Trophoblast cell (in vitro differentiated cells and primary cell): ENCODE measurements at regions not wholly inside any gene's neighbourhood (a gene's known extent, or its start where the extent isn't known, plus 50 kb on each side); places are given as distances from the start of the nearest gene placed in this dataset.

Experiments
- DNase-seq, 2 donors: peaks; one replicate each; pipeline ENCODE4 v3.0.0-alpha.2; 2016
- H2AFZ ChIP-seq: 2 replicates; pipeline ENCODE4 v1.6.1; 2013; ENCODE audit warnings: low read length, moderate library complexity, mild to moderate bottlenecking; ENCODE audit not compliant: insufficient read depth, poor library complexity
- H2AK5ac ChIP-seq: 2 replicates; pipeline ENCODE4 v1.6.1; 2013; ENCODE audit warnings: mild to moderate bottlenecking, low read length
- H2BK120ac ChIP-seq: 2 replicates; pipeline ENCODE4 v1.6.1; 2013; ENCODE audit warnings: low read length, mild to moderate bottlenecking, moderate library complexity; ENCODE audit not compliant: insufficient read depth, poor library complexity
- H2BK12ac ChIP-seq: 2 replicates; pipeline ENCODE4 v1.6.1; 2013; ENCODE audit warnings: mild to moderate bottlenecking, low read length, moderate library complexity
- H2BK5ac ChIP-seq: 2 replicates; pipeline ENCODE4 v1.6.1; 2013; ENCODE audit warnings: low read length, low read depth, moderate library complexity, mild to moderate bottlenecking; ENCODE audit not compliant: poor library complexity
- H3K14ac ChIP-seq: 2 replicates; pipeline ENCODE4 v1.6.1; 2013; ENCODE audit warnings: mild to moderate bottlenecking, low read length
- H3K18ac ChIP-seq: 2 replicates; pipeline ENCODE4 v1.6.1; 2013; ENCODE audit warnings: mild to moderate bottlenecking, low read length
- H3K23ac ChIP-seq: 2 replicates; pipeline ENCODE4 v1.6.1; 2013; ENCODE audit warnings: low read length
- H3K27ac ChIP-seq: 2 replicates; pipeline ENCODE4 v1.5.1; 2013; ENCODE audit warnings: low read depth, mild to moderate bottlenecking, inconsistent platforms, low read length, moderate library complexity
- H3K27me3 ChIP-seq: 2 replicates; pipeline ENCODE4 v1.6.1; 2013; ENCODE audit warnings: inconsistent platforms, mild to moderate bottlenecking, low read length, moderate library complexity; ENCODE audit not compliant: insufficient read depth
- H3K36me3 ChIP-seq, 2 experiments: 1 replicate in 1 of 2; 2 replicates in 1 of 2; pipeline ENCODE4 v1.6.1; 2013; ENCODE audit warnings: low read length in 2 of 2, mild to moderate bottlenecking in 2 of 2, moderate library complexity in 1 of 2; ENCODE audit not compliant: insufficient read depth in 2 of 2, control insufficient read depth in 1 of 2
- H3K4ac ChIP-seq: 2 replicates; pipeline ENCODE4 v1.6.1; 2013; ENCODE audit warnings: low read depth, mild to moderate bottlenecking, low read length, moderate library complexity
- H3K4me1 ChIP-seq, 2 experiments: 1 replicate in 1 of 2; 2 replicates in 1 of 2; pipeline ENCODE4 v1.6.1; 2013; ENCODE audit warnings: low read length in 2 of 2, mild to moderate bottlenecking in 2 of 2, moderate library complexity in 1 of 2; ENCODE audit not compliant: insufficient read depth in 2 of 2, control insufficient read depth in 1 of 2
- H3K4me2 ChIP-seq: 2 replicates; pipeline ENCODE4 v1.6.1; 2013; ENCODE audit warnings: inconsistent platforms, mild to moderate bottlenecking, low read length, moderate library complexity
- H3K4me3 ChIP-seq: 2 replicates; pipeline ENCODE4 v1.5.1; 2013; ENCODE audit warnings: mild to moderate bottlenecking, low read depth, low read length, inconsistent platforms
- H3K79me1 ChIP-seq: one replicate; pipeline ENCODE4 v1.6.1; 2013; ENCODE audit warnings: low read length
- H3K79me2 ChIP-seq: 2 replicates; pipeline ENCODE4 v1.6.1; 2013; ENCODE audit warnings: low read length, mild to moderate bottlenecking; ENCODE audit not compliant: control insufficient read depth, insufficient read depth, poor library complexity
- H3K9ac ChIP-seq: 2 replicates; pipeline ENCODE4 v1.6.1; 2013; ENCODE audit warnings: mild to moderate bottlenecking, low read length
- H3K9me3 ChIP-seq: 2 replicates; pipeline ENCODE4 v1.6.1; 2013; ENCODE audit warnings: low read depth, mild to moderate bottlenecking, control low read depth, inconsistent platforms, low read length; ENCODE audit not compliant: insufficient read depth
- H4K12ac ChIP-seq: 2 replicates; pipeline ENCODE4 v1.6.1; 2013; ENCODE audit warnings: low read depth, mild to moderate bottlenecking, low read length, moderate library complexity
- H4K8ac ChIP-seq: 2 replicates; pipeline ENCODE4 v1.6.1; 2013; ENCODE audit warnings: low read depth, mild to moderate bottlenecking, low read length, moderate library complexity
- H4K91ac ChIP-seq: one replicate; pipeline ENCODE4 v1.6.1; 2013; ENCODE audit warnings: low read depth, mild to moderate bottlenecking, low read length, moderate library complexity
- WGBS: extraction: QIAGEN DNeasy Blood & Tissue Kit; methylation state at CpG from one replicate; pipeline ENCODE4 v1.1.7; 2013; ENCODE audit warnings: missing lambda C conversion rate; ENCODE audit not compliant: insufficient read length, insufficient coverage; ENCODE audit errors: extremely low coverage; 5-methylcytosine and 5-hydroxymethylcytosine counted together

DNA sequence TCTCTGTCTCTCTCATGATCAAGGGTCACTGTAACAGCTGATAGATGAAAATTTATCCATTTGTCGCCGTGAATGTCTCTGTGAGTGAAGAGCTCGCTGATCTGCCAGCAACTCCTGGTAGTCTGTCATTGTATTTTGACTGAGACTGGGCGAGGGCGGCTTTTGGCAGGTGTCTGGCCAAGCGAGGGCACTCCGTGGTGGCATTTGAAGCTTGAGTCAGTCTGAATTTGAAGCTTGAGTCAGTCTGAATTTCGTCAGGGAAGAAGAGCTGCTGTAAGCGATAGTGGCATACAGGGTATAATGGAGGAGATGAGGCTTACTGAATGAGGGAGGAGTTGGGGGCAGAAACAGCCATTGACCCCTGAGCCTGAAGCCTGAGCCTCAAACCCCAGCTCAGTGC lies 56.8 kb upstream of the FAM181A start:
- DNase-seq = no peak
- H3K4me1 ChIP-seq = no peaks in the 10 kb centered on the region
- no peaks in the 10 kb centered on the region for H3K79me1 ChIP-seq
- no peak overlapping the region for H3K27ac ChIP-seq
- H3K4ac ChIP-seq = no peak overlapping the region
- H2BK5ac ChIP-seq = no peak overlapping the region
- no peaks in the 10 kb centered on the region for H3K36me3 ChIP-seq
- H3K23ac ChIP-seq = no peak overlapping the region
- WGBS = no CpG with 5 or more reads among the region's 9 CpGs
- no peaks in the 10 kb centered on the region for H3K27me3 ChIP-seq
- H3K4me2 ChIP-seq = no peak overlapping the region
- H2AK5ac ChIP-seq = no peak overlapping the region
- no peak overlapping the region for H3K14ac ChIP-seq
- H4K91ac ChIP-seq = no peak overlapping the region
- no peak overlapping the region for H4K12ac ChIP-seq
- no peak overlapping the region for H3K9ac ChIP-seq
- no peak overlapping the region for H2AFZ ChIP-seq
- H3K79me2 ChIP-seq = no peaks in the 10 kb centered on the region
- no peak overlapping the region for H2BK12ac ChIP-seq
- H2BK120ac ChIP-seq = no peak overlapping the region
- H3K4me3 ChIP-seq = no peak overlapping the region
- no peak overlapping the region for H3K18ac ChIP-seq
- no peak overlapping the region for H4K8ac ChIP-seq
- peaks cover 2% of the 10 kb centered on the region for H3K9me3 ChIP-seq

DNA sequence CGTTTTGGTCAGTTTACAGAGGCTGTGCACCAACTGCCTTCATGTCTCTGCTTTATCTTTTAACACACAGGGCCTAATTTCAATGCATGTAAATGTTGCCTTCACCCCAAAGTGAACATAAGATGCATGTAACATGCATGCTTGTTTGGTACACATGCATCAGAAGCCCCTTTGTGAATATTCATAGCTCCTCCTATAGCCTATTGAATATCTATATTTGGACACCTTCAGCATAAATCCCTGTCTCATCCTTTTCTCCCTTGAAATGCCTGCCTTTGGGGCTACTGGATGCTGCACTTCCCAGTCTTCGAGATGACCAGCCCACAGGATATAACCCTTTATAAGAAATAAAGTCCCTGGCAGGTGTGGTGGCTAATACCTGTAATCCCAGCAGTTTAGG lies 57.7 kb upstream of the FAM181A start:
- Histone ChIP-seq H2BK120ac (no peak overlapping the region), H3K4me2 (no peak overlapping the region), H3K79me1 (no peaks in the 10 kb centered on the region), H2BK12ac (no peak overlapping the region), H3K4ac (no peak overlapping the region), H3K14ac (no peak overlapping the region), H3K18ac (no peak overlapping the region), H3K23ac (no peak overlapping the region), H2AFZ (no peak overlapping the region), H4K12ac (no peak overlapping the region), H3K27me3 (no peaks in the 10 kb centered on the region), H2BK5ac (no peak overlapping the region), H4K91ac (no peak overlapping the region), H3K36me3 (no peaks in the 10 kb centered on the region), H2AK5ac (no peak overlapping the region), H3K9me3 (peaks cover 2% of the 10 kb centered on the region), H3K79me2 (no peaks in the 10 kb centered on the region), H3K4me3 (no peak overlapping the region), H3K27ac (no peak overlapping the region), H3K9ac (no peak overlapping the region), H4K8ac (no peak overlapping the region), H3K4me1 (no peaks in the 10 kb centered on the region)
- no CpG with 5 or more reads among the region's 2 CpGs for WGBS
- no peak for DNase-seq

DNA sequence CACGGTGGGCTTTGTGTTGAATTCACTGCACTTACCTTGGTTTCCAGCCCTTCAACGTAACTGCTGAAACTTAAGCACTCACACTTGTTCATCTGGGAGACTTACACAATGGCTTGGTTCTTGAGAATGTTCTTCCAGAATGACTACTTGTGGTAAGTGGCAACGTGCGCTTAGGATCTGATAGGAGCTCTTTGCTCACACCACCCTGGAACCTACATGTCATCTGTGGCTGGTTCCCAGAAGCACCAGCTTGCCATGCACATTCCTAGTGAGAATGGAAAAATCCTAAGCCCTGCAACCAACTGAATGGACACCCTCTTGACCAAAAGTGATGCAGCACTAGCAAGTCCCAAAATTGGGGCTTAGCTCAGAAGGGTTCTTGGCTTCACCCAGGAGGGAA lies 59.0 kb upstream of the FAM181A start:
- Histone ChIP-seq H3K4me2 (no peak overlapping the region), H3K79me1 (no peaks in the 10 kb centered on the region), H4K12ac (no peak overlapping the region), H2BK120ac (no peak overlapping the region), H3K4me1 (no peaks in the 10 kb centered on the region), H4K8ac (no peak overlapping the region), H3K79me2 (no peaks in the 10 kb centered on the region), H2BK5ac (no peak overlapping the region), H3K4ac (no peak overlapping the region), H3K9ac (no peak overlapping the region), H3K9me3 (peaks cover 3% of the 10 kb centered on the region), H3K4me3 (no peak overlapping the region), H4K91ac (no peak overlapping the region), H2BK12ac (no peak overlapping the region), H3K27me3 (no peaks in the 10 kb centered on the region), H3K23ac (no peak overlapping the region), H3K14ac (no peak overlapping the region), H3K36me3 (no peaks in the 10 kb centered on the region), H3K27ac (no peak overlapping the region), H2AFZ (no peak overlapping the region), H2AK5ac (no peak overlapping the region), H3K18ac (no peak overlapping the region)
- no CpG with 5 or more reads among the region's 4 CpGs for WGBS
- peak in 1 of 2 donors; percentile 18 for DNase-seq

GRCh38 chr14:93862265-93862664 lies 64.9 kb upstream of the FAM181A start:
- Histone ChIP-seq H3K79me1 (no peaks in the 10 kb centered on the region), H2BK120ac (no peak overlapping the region), H3K14ac (no peak overlapping the region), H2BK5ac (no peak overlapping the region), H2AFZ (no peak overlapping the region), H2BK12ac (no peak overlapping the region), H4K12ac (no peak overlapping the region), H3K27me3 (no peaks in the 10 kb centered on the region), H4K8ac (no peak overlapping the region), H4K91ac (no peak overlapping the region), H3K79me2 (no peaks in the 10 kb centered on the region), H3K4ac (no peak overlapping the region), H3K18ac (no peak overlapping the region), H3K4me2 (no peak overlapping the region), H3K4me3 (no peak overlapping the region), H3K9ac (no peak overlapping the region), H3K9me3 (peaks cover 6% of the 10 kb centered on the region), H3K27ac (no peak overlapping the region), H3K4me1 (no peaks in the 10 kb centered on the region), H3K23ac (no peak overlapping the region), H3K36me3 (no peaks in the 10 kb centered on the region), H2AK5ac (no peak overlapping the region)
- no CpG with 5 or more reads among the region's 3 CpGs for WGBS
- no peak for DNase-seq
